Endothelial cell of umbilical vein (primary cell): ENCODE measurements at regions not wholly inside any gene's neighbourhood (a gene's known extent, or its start where the extent isn't known, plus 50 kb on each side); places are given as distances from the start of the nearest gene placed in this dataset.

Source experiments
- BruUV-seq: library from RNA; stranded (reverse); fragments of 400-500 nt; replicated peaks from 2 replicates; lab custom pipeline; 2021; lab: Mats Ljungman, UMichigan
- CTCF ChIA-PET: fragments of 300-600, 350-600 bp; sonication (Branson Sonifier 250); formaldehyde crosslinking; loops from one replicate; lab custom pipeline; 2021; ENCODE audit warnings: antibody characterized with exemption, inconsistent platforms; lab: Charles Lee
- POLR2A ChIA-PET: fragments of 300-600, 350-600 bp; sonication (Branson Sonifier 250); formaldehyde crosslinking; loops from one replicate; lab custom pipeline; 2021; ENCODE audit warnings: antibody characterized with exemption, inconsistent platforms; lab: Charles Lee
- DNase-seq: peaks from one replicate; pipeline ENCODE4 v3.0.0-alpha.2; 2011; ENCODE audit warnings: low read depth, low spot score
- FAIRE-seq: peaks from 2 replicates; lab custom pipeline; 2011; peaks lifted over from hg19 to GRCh38; lab: Jason Lieb, UNC
- H2AFZ ChIP-seq: 2 replicates; pipeline ENCODE4 v1.6.0; 2012; ENCODE audit warnings: low read depth, low read length, control low read depth, inconsistent platforms
- H3K27ac ChIP-seq: 2 replicates; pipeline ENCODE4 v1.5.1; 2011; ENCODE audit warnings: low read depth, mild to moderate bottlenecking, control low read depth, low read length, moderate library complexity; ENCODE audit not compliant: insufficient read depth
- H3K27me3 ChIP-seq, 2 experiments: 2 replicates each; pipeline versions ENCODE4 v1.6.0 to v1.6.1; 2011; ENCODE audit warnings: low read length in 2 of 2, mixed read lengths in 1 of 2; ENCODE audit not compliant: control insufficient read depth in 2 of 2, insufficient read depth in 2 of 2
- H3K36me3 ChIP-seq, 2 experiments: 2 replicates in 1 of 2; 3 replicates in 1 of 2; pipeline ENCODE4 v1.5.1; 2011; ENCODE audit warnings: low read length in 2 of 2, mild to moderate bottlenecking in 1 of 2, moderate library complexity in 1 of 2; ENCODE audit not compliant: control insufficient read depth in 2 of 2, insufficient read depth in 2 of 2; ENCODE audit errors: extremely low read depth in 1 of 2
- H3K4me1 ChIP-seq: 3 replicates; pipeline ENCODE4 v1.5.1; 2011; ENCODE audit warnings: mild to moderate bottlenecking, low read length; ENCODE audit not compliant: control insufficient read depth, insufficient read depth; ENCODE audit errors: extremely low read depth
- H3K4me2 ChIP-seq: 2 replicates; pipeline ENCODE4 v1.6.1; 2011; ENCODE audit warnings: low read length, control low read depth, mixed read lengths; ENCODE audit not compliant: insufficient read depth
- H3K4me3 ChIP-seq, 3 experiments: fragments of 200-600 bp in 1 of 3; sonication (generic), shearing (Covaris generic) in 1 of 3; replicated peaks in 1 of 3; 2 replicates each; pipeline ENCODE4 v1.5.1; 2011 to 2016; ENCODE audit warnings: control low read depth in 3 of 3, low read length in 3 of 3, mild to moderate bottlenecking in 2 of 3, inconsistent platforms in 1 of 3, low read depth in 1 of 3, moderate library complexity in 1 of 3; ENCODE audit not compliant: insufficient read depth in 1 of 3
- H3K79me2 ChIP-seq: 2 replicates; pipeline ENCODE4 v1.6.0; 2012; ENCODE audit warnings: low read length, inconsistent platforms; ENCODE audit not compliant: control insufficient read depth, insufficient read depth
- H3K9ac ChIP-seq: replicated peaks from 2 replicates; pipeline ENCODE3; 2011; ENCODE audit warnings: low read length, control low read depth; ENCODE audit not compliant: insufficient read depth; ENCODE audit errors: extremely low read depth
- H3K9me1 ChIP-seq: replicated peaks from 3 replicates; pipeline ENCODE4 v1.6.0; 2011; ENCODE audit warnings: mild to moderate bottlenecking, low read length; ENCODE audit not compliant: control insufficient read depth, insufficient read depth; ENCODE audit errors: extremely low read depth
- H3K9me3 ChIP-seq: replicated peaks from 2 replicates; pipeline ENCODE4 v1.5.1; 2012; ENCODE audit warnings: low read length, inconsistent platforms; ENCODE audit not compliant: control insufficient read depth, insufficient read depth
- H4K20me1 ChIP-seq: replicated peaks from 2 replicates; pipeline ENCODE3; 2011; ENCODE audit warnings: mild to moderate bottlenecking, low read length; ENCODE audit not compliant: control insufficient read depth, insufficient read depth; ENCODE audit errors: extremely low read depth
- EZH2 ChIP-seq: IDR thresholded peaks from 2 replicates; pipeline ENCODE4 v1.6.1; 2012; ENCODE audit warnings: borderline replicate concordance, low read depth, mild to moderate bottlenecking, moderate library complexity, low read length, inconsistent platforms; ENCODE audit not compliant: severe bottlenecking
- FOS ChIP-seq: IDR thresholded peaks from 2 replicates; pipeline ENCODE4 v1.6.1; 2011; ENCODE audit warnings: mild to moderate bottlenecking, low read length, moderate library complexity, borderline replicate concordance; ENCODE audit not compliant: insufficient read depth
- GATA2 ChIP-seq: IDR thresholded peaks from 2 replicates; pipeline ENCODE4 v1.7.0; 2011; ENCODE audit warnings: low read depth, mild to moderate bottlenecking, moderate library complexity, mixed read lengths, low read length; ENCODE audit not compliant: insufficient read length, insufficient read depth
- JUN ChIP-seq: IDR thresholded peaks from 2 replicates; pipeline ENCODE4 v1.6.1; 2011; ENCODE audit warnings: borderline replicate concordance, low read depth; ENCODE audit not compliant: insufficient read length, insufficient read depth
- MYC ChIP-seq: IDR thresholded peaks from one replicate; pipeline ENCODE4 v1.6.1; 2011; ENCODE audit warnings: mild to moderate bottlenecking, low read depth, low read length
- POLR2A ChIP-seq: IDR thresholded peaks from 2 replicates; pipeline ENCODE4 v1.6.1; 2012; ENCODE audit warnings: low read depth, mild to moderate bottlenecking, control low read depth, low read length
- POLR2AphosphoS5 ChIP-seq: IDR thresholded peaks from 2 replicates; pipeline ENCODE4 v1.6.1; 2012; ENCODE audit warnings: low read depth, mild to moderate bottlenecking, control low read depth, low read length, moderate library complexity; ENCODE audit not compliant: insufficient read depth
- dilution Hi-C: fragments of 300-500 bp; cut with MboI; formaldehyde crosslinking; loops from one replicate; pipeline ENCODE4 v1.15.0; 2019; ENCODE audit warnings: low sequenced_read_pairs; ENCODE audit not compliant: extremely low pct_ligation_motif_present
- intact Hi-C: fragments of 100-400 bp; cut with micrococcal nuclease; formaldehyde crosslinking; loops from one replicate; pipeline ENCODE4 v1.10.0; 2022
- TF ChIP-seq, protein P1 (sequence below): IDR thresholded peaks from 2 replicates; pipeline ENCODE4 v1.6.1; 2011; ENCODE audit not compliant: insufficient read depth, insufficient read length
- TF ChIP-seq, protein P2 (sequence below), 2 donors: IDR thresholded peaks; 1 replicate in 1 of 2; 2 replicates in 1 of 2; pipeline ENCODE4 v1.5.1; 2011; ENCODE audit warnings: low read length in 2 of 2, mild to moderate bottlenecking in 2 of 2, moderate library complexity in 2 of 2, control low read depth in 1 of 2, inconsistent platforms in 1 of 2, low read depth in 1 of 2; ENCODE audit not compliant: insufficient read depth in 1 of 2; ENCODE audit errors: extremely low read depth in 1 of 2

DNA sequence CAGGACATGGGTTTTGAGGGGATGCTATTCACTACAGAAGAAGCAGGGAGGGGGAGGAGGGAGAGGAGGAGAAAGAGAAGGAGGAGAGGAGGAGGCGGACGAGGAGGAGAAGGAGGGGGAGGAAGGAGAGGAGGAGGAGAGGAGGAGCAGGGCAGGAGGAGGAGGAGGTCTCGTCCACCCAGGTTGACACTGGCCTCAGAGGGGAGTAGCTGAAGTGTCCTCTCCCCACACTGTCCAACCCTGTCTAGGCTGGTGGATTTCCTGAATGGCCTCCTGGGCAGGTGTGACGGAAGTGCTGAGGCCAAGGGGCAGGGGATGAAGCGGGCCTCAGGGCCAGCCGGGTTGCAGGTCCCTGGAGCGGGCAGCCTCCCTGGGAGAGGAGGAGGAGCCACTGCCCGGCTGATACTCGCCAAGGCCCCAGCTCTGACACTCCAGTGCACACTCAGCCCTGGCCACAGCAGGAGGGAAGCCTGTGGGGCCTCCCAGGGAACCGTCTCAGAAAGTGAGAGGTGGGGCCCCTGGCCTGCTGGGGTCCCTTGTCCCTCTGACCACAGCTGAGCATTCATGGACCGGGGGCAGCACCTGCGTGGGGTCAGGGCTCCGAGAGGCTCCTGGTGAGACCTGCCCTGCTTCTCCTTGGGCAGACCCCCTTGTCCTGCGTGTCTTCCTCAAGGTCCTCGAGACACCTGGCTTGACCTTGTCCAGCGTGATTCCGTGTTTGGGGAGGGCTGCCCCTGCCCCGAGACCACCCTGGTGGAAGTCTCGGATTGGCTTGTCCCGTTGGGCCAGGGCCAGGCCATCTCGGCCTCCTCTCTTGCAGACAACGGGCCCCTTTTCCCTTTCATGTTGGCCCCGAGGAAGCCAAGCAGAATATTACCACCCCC, 200.6 kb upstream of the CIBAR2 start:
- Histone ChIP-seq H3K4me2 (no peak overlapping the region), H3K27me3 (no peaks in the 10 kb centered on the region), H3K9ac (no peak overlapping the region), H3K36me3 (no peaks in the 10 kb centered on the region), H3K79me2 (no peaks in the 10 kb centered on the region), H3K27ac (no peak overlapping the region), H3K9me1 (no peaks in the 10 kb centered on the region), H3K4me3 (no peak overlapping the region), H2AFZ (no peak overlapping the region), H4K20me1 (no peaks in the 10 kb centered on the region), H3K9me3 (no peaks in the 10 kb centered on the region), H3K4me1 (peaks cover 15% of the 10 kb centered on the region)
- dilution Hi-C loops = no loop called here
- DNase-seq (no peak), FAIRE-seq (no peak)
- TF ChIP-seq GATA2 (no peak), MYC (no peak)
- CTCF ChIA-PET = interaction anchor here (1.1 to 2.3 kb wide), 5 partner anchors 10 to 303 kb away, joined by 3 to 7 read pairs (median 6); no protein-coding TSS in a partner anchor
- POLR2A ChIA-PET = no interaction called here
- no TSS peak for BruUV-seq
- intact Hi-C loops = no loop called here

DNA sequence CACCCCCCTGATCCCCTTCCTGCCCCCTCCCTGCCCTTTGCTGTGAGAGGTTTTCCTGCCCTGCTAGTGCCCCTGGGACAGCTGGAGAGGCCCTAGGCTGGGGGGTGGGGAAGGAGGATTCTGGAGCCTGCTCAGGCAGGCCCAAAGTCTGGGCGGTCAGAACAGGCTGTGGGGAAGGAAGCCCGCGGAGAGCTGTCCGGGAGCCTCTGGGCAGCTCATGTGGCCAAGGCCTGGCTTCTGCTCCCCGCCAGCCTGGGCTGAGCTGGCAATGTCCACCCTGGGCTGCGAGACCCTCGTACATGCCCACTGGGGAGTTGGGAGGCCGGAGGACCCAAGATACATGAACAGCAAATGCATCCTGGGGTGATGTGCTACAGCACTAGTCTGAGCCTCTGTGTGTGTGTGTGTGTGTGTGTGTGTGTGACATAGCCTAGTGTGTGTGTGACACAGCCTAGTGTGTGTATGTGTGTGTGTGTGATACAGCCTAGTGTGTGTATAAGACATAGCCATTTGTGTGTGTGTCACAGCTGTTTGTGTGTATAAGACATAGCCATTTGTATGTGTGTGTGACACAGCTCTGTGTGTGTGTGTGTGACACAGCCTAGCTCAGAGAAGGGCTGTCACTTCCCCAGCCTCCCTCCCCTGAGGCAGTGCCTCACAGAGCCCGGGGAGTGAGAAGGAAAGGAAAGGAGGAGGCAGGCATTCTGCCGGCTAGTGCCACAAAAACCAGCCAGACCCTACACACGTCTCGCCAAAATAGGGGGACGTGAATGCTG, 201.4 kb upstream of the CIBAR2 start:
- H3K9ac ChIP-seq = no peak overlapping the region
- H3K4me1 ChIP-seq = peaks cover 6% of the 10 kb centered on the region
- dilution Hi-C loops (no loop called here), intact Hi-C loops (no loop called here)
- no peak for TF ChIP-seq POLR2A
- TF ChIP-seq, protein P1, sequence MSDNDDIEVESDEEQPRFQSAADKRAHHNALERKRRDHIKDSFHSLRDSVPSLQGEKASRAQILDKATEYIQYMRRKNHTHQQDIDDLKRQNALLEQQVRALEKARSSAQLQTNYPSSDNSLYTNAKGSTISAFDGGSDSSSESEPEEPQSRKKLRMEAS = no peak
- TF ChIP-seq GATA2 = no peak
- TF ChIP-seq, protein P2, sequence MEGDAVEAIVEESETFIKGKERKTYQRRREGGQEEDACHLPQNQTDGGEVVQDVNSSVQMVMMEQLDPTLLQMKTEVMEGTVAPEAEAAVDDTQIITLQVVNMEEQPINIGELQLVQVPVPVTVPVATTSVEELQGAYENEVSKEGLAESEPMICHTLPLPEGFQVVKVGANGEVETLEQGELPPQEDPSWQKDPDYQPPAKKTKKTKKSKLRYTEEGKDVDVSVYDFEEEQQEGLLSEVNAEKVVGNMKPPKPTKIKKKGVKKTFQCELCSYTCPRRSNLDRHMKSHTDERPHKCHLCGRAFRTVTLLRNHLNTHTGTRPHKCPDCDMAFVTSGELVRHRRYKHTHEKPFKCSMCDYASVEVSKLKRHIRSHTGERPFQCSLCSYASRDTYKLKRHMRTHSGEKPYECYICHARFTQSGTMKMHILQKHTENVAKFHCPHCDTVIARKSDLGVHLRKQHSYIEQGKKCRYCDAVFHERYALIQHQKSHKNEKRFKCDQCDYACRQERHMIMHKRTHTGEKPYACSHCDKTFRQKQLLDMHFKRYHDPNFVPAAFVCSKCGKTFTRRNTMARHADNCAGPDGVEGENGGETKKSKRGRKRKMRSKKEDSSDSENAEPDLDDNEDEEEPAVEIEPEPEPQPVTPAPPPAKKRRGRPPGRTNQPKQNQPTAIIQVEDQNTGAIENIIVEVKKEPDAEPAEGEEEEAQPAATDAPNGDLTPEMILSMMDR (IDR thresholded peaks at IDR 0.05; ENCODE audit: extremely low read depth in 1 of 2, insufficient read depth in 1 of 2, low read depth in 1 of 2, low read length in 2 of 2) = no peak
- TF ChIP-seq FOS = no peak
- TF ChIP-seq JUN = no peak
- TF ChIP-seq POLR2AphosphoS5 = no peak
- TF ChIP-seq MYC = no peak
- TF ChIP-seq EZH2 = no peak
- no peaks in the 10 kb centered on the region for H4K20me1 ChIP-seq
- no peak overlapping the region for H3K4me2 ChIP-seq
- no peak overlapping the region for H2AFZ ChIP-seq
- ChIA-PET POLR2A (no interaction called here), CTCF (interaction anchor here (0.7 to 2.3 kb wide), 6 partner anchors 11 to 302 kb away, joined by 3 to 7 read pairs (median 6); no protein-coding TSS in a partner anchor)
- no peak for FAIRE-seq
- no TSS peak for BruUV-seq
- no peak overlapping the region for H3K27ac ChIP-seq
- H3K9me3 ChIP-seq = no peaks in the 10 kb centered on the region
- H3K27me3 ChIP-seq = no peaks in the 10 kb centered on the region
- H3K79me2 ChIP-seq = no peaks in the 10 kb centered on the region
- DNase-seq = peak; percentile 21
- H3K9me1 ChIP-seq = no peaks in the 10 kb centered on the region
- no peaks in the 10 kb centered on the region for H3K36me3 ChIP-seq
- no peak overlapping the region for H3K4me3 ChIP-seq
